ENCODE measurements at regions not wholly inside any gene's neighbourhood (a gene's known extent, or its start where the extent isn't known, plus 50 kb on each side); places are given as distances from the start of the nearest gene placed in this dataset.
"Not testable (repeated sequence)": the region's sequence is repeated elsewhere in the genome, so short reads cannot be mapped to it uniquely, and the experiment has no call there.

DNA sequence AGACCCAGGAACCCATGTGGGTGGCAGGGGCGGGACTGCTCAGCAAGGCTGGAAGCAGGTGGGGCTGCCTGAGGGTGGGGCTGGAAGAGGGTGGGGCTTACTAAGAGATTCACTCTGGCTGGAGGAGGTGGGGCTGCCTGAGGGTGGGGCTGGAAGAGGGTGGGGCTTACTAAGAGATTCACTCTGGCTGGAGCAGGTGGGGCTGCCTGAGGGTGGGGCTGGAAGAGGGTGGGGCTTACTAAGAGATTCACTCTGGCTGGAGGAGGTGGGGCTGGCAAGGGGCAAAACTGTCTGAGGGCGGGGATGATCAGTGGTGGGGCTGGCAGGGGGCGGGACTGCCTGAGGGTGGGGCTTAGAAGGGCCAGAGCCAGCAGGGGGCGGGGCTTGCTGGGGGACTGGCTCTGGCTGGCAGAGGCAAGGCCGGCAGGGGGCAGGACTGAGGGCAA is 212.8 kb upstream of the LRRC61 start:
- H3K4me2 ChIP-seq (ENCODE audit: low read length); H2AFZ ChIP-seq (ENCODE audit: low read depth, low read length); H3K27me3 ChIP-seq (ENCODE audit: low read depth, low read length); H3K9me3 ChIP-seq (ENCODE audit: insufficient read depth, low read length); H3K9ac ChIP-seq (ENCODE audit: low read length); H3K36me3 ChIP-seq (replicated peaks; ENCODE audit: low read depth, low read length); H3K4me1 ChIP-seq (ENCODE audit: low read length); H3K79me2 ChIP-seq (ENCODE audit: low read length); H4K20me1 ChIP-seq (ENCODE audit: insufficient read depth, low read length); H3K27ac ChIP-seq (ENCODE audit: low read length); H3K4me3 ChIP-seq (ENCODE audit: low read length): not testable (repeated sequence)

DNA sequence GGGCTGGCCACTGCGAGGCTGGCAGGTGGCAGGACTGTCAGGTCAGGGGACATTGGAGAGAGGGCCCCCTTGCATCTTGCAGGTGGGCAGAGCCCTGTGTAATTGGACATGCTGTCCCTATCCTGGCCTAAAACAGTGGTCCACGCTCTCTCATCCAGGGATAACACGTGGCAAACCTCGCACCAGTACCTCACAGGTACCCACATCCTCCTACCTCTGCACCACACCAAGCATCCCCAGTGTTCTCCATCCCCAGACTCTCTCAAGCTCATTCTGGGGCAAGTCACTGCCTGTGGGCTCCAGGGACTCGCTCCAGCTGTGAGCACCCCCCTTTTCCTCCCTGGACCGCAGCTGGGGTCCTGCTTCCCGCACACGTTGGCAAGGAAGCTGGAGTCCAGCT is 212.3 kb upstream of the LRRC61 start:
- H3K4me3 ChIP-seq (ENCODE audit: low read length); H3K4me2 ChIP-seq (ENCODE audit: low read length); H3K27me3 ChIP-seq (ENCODE audit: low read depth, low read length); H3K9me3 ChIP-seq (ENCODE audit: insufficient read depth, low read length); H3K27ac ChIP-seq (ENCODE audit: low read length); H3K36me3 ChIP-seq (replicated peaks; ENCODE audit: low read depth, low read length); H3K79me2 ChIP-seq (ENCODE audit: low read length); H2AFZ ChIP-seq (ENCODE audit: low read depth, low read length); H3K9ac ChIP-seq (ENCODE audit: low read length); H3K4me1 ChIP-seq (ENCODE audit: low read length); H4K20me1 ChIP-seq (ENCODE audit: insufficient read depth, low read length): not testable (repeated sequence)

GRCh38 chr7:150111373-150112139 is 211.6 kb upstream of the LRRC61 start:
- H4K20me1 ChIP-seq (ENCODE audit: insufficient read depth, low read length); H3K79me2 ChIP-seq (ENCODE audit: low read length); H3K9me3 ChIP-seq (ENCODE audit: insufficient read depth, low read length); H3K4me1 ChIP-seq (ENCODE audit: low read length); H3K36me3 ChIP-seq (replicated peaks; ENCODE audit: low read depth, low read length); H3K9ac ChIP-seq (ENCODE audit: low read length); H3K27me3 ChIP-seq (ENCODE audit: low read depth, low read length); H2AFZ ChIP-seq (ENCODE audit: low read depth, low read length); H3K27ac ChIP-seq (ENCODE audit: low read length); H3K4me2 ChIP-seq (ENCODE audit: low read length); H3K4me3 ChIP-seq (ENCODE audit: low read length): not testable (repeated sequence)

- H3K79me2 ChIP-seq (ENCODE audit: low read length); H3K4me2 ChIP-seq (ENCODE audit: low read length); H3K9me3 ChIP-seq (ENCODE audit: insufficient read depth, low read length); H3K4me3 ChIP-seq (ENCODE audit: low read length); H3K27me3 ChIP-seq (ENCODE audit: low read depth, low read length); H4K20me1 ChIP-seq (ENCODE audit: insufficient read depth, low read length); H3K4me1 ChIP-seq (ENCODE audit: low read length); H3K36me3 ChIP-seq (replicated peaks; ENCODE audit: low read depth, low read length); H3K27ac ChIP-seq (ENCODE audit: low read length); H3K9ac ChIP-seq (ENCODE audit: low read length); H2AFZ ChIP-seq (ENCODE audit: low read depth, low read length): not testable (repeated sequence)
These were observed 209.9 kb upstream of the LRRC61 start for GRCh38 chr7:150113301-150113700.

DNA sequence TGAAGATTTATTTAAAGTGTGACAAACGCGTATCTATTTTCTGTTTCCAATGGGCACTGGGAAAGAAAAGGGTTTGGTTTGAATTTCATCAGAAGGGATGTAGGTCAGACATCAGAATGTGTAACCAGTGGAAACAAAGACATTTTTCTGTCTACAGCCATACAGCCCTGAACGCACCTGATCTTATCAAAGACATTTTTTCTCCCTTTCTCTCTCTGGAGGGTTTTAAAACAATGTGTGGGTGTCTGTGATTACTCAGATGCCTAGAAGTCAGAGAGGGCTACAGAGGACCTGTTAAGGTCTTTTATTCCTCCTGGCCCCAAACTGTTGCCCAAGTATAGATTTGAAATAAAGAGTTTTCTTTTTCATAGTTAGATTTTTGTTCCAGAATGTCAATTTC is 208.6 kb upstream of the LRRC61 start:
- H4K20me1 ChIP-seq (ENCODE audit: insufficient read depth, low read length); H3K79me2 ChIP-seq (ENCODE audit: low read length); H3K4me3 ChIP-seq (ENCODE audit: low read length); H2AFZ ChIP-seq (ENCODE audit: low read depth, low read length); H3K4me2 ChIP-seq (ENCODE audit: low read length); H3K36me3 ChIP-seq (replicated peaks; ENCODE audit: low read depth, low read length); H3K9me3 ChIP-seq (ENCODE audit: insufficient read depth, low read length); H3K27me3 ChIP-seq (ENCODE audit: low read depth, low read length); H3K27ac ChIP-seq (ENCODE audit: low read length); H3K9ac ChIP-seq (ENCODE audit: low read length); H3K4me1 ChIP-seq (ENCODE audit: low read length): not testable (repeated sequence)

DNA sequence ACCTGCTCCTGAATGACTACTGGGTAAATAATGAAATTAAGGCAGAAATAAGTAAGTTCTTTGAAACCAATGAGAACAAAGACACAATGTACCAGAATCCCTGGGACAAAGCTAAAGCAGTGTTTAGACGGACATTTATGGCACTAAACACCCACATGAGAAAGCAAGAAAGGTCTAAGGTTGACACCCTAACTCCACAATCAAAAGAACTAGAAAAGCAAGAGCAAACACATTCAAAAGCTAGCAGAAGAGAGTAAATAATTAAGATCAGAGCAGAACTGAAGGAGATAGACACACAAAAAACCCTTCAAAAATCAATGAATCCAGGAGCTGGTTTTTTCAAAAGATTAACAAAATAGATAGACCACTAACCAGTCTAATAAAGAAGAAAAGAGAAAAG is 203.2 kb upstream of the LRRC61 start:
- not testable (repeated sequence) for H3K4me1 ChIP-seq (ENCODE audit: low read length); H3K9me3 ChIP-seq (ENCODE audit: insufficient read depth, low read length); H3K79me2 ChIP-seq (ENCODE audit: low read length); H3K27me3 ChIP-seq (ENCODE audit: low read depth, low read length); H3K36me3 ChIP-seq (replicated peaks; ENCODE audit: low read depth, low read length); H3K4me3 ChIP-seq (ENCODE audit: low read length); H3K4me2 ChIP-seq (ENCODE audit: low read length); H2AFZ ChIP-seq (ENCODE audit: low read depth, low read length); H3K27ac ChIP-seq (ENCODE audit: low read length); H3K9ac ChIP-seq (ENCODE audit: low read length); H4K20me1 ChIP-seq (ENCODE audit: insufficient read depth, low read length)

DNA sequence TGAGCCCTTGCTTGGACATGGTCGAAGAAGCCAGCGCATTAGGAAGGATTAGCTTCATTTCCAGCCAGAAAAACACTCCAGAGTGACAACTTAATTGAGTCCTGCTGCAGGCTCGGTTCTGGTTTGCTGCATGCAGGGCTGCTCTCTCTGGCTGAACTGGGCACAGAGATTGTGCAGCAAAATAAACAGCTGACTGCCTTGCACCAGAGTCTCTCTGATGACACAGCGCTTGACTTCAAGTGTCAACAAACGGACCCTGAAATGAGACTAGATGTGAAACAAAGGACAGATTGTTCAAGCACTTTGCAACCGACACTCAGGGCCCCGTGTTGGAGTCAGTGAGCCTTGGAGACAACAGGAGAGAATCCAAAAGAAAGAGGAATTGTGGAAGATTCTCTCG is 197.3 kb upstream of the LRRC61 start:
- H3K4me2 ChIP-seq (ENCODE audit: low read length); H3K4me1 ChIP-seq (ENCODE audit: low read length); H3K9ac ChIP-seq (ENCODE audit: low read length); H3K27ac ChIP-seq (ENCODE audit: low read length); H3K79me2 ChIP-seq (ENCODE audit: low read length); H3K27me3 ChIP-seq (ENCODE audit: low read depth, low read length); H3K36me3 ChIP-seq (replicated peaks; ENCODE audit: low read depth, low read length); H3K4me3 ChIP-seq (ENCODE audit: low read length); H2AFZ ChIP-seq (ENCODE audit: low read depth, low read length); H4K20me1 ChIP-seq (ENCODE audit: insufficient read depth, low read length); H3K9me3 ChIP-seq (ENCODE audit: insufficient read depth, low read length): not testable (repeated sequence)

- not testable (repeated sequence) for H3K4me1 ChIP-seq (ENCODE audit: low read length); H3K4me3 ChIP-seq (ENCODE audit: low read length); H3K9me3 ChIP-seq (ENCODE audit: insufficient read depth, low read length); H3K27ac ChIP-seq (ENCODE audit: low read length); H2AFZ ChIP-seq (ENCODE audit: low read depth, low read length); H4K20me1 ChIP-seq (ENCODE audit: insufficient read depth, low read length); H3K79me2 ChIP-seq (ENCODE audit: low read length); H3K4me2 ChIP-seq (ENCODE audit: low read length); H3K36me3 ChIP-seq (replicated peaks; ENCODE audit: low read depth, low read length); H3K27me3 ChIP-seq (ENCODE audit: low read depth, low read length); H3K9ac ChIP-seq (ENCODE audit: low read length)
These were observed 188.7 kb upstream of the LRRC61 start for GRCh38 chr7:150134451-150134850.

DNA sequence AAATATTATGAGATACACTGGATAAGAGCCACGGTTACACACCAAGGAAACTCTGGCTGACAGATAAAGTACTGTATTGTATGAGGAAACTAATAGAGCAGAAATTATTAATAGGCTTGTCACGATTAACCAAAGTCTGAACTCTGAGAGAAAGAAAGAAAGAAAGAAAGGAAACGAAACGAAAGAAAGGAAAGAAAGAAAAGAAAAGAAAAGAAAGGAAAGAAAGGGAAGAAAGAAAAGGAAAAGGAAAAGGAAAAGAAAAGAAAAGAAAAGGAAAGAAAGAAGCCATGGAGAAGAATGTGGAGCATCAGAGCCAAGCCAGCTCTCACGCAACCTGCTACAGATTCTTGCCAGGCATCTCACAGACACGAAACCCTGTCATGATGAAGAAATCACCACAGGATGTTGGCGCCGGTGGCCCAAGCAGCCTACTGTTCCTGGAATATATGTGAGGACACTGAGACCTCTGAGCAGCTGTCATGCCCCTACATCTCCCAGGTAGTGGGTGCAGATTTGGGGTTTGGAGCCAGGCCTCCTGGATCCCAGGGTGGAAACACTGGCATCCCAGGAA is 187.4 kb upstream of the LRRC61 start:
- not testable (repeated sequence) for H3K79me2 ChIP-seq (ENCODE audit: low read length); H4K20me1 ChIP-seq (ENCODE audit: insufficient read depth, low read length); H3K9ac ChIP-seq (ENCODE audit: low read length); H3K4me3 ChIP-seq (ENCODE audit: low read length); H2AFZ ChIP-seq (ENCODE audit: low read depth, low read length); H3K27ac ChIP-seq (ENCODE audit: low read length); H3K9me3 ChIP-seq (ENCODE audit: insufficient read depth, low read length); H3K27me3 ChIP-seq (ENCODE audit: low read depth, low read length); H3K4me2 ChIP-seq (ENCODE audit: low read length); H3K4me1 ChIP-seq (ENCODE audit: low read length); H3K36me3 ChIP-seq (replicated peaks; ENCODE audit: low read depth, low read length)

- H3K27ac ChIP-seq (ENCODE audit: low read length); H3K79me2 ChIP-seq (ENCODE audit: low read length); H3K9me3 ChIP-seq (ENCODE audit: insufficient read depth, low read length); H3K4me1 ChIP-seq (ENCODE audit: low read length); H3K27me3 ChIP-seq (ENCODE audit: low read depth, low read length); H3K4me3 ChIP-seq (ENCODE audit: low read length); H4K20me1 ChIP-seq (ENCODE audit: insufficient read depth, low read length); H2AFZ ChIP-seq (ENCODE audit: low read depth, low read length); H3K9ac ChIP-seq (ENCODE audit: low read length); H3K4me2 ChIP-seq (ENCODE audit: low read length); H3K36me3 ChIP-seq (replicated peaks; ENCODE audit: low read depth, low read length): not testable (repeated sequence)
These were observed 183.3 kb upstream of the LRRC61 start for GRCh38 chr7:150139840-150140239.
